IMR-90 (cell line): ENCODE measurements at regions not wholly inside any gene's neighbourhood (a gene's known extent, or its start where the extent isn't known, plus 50 kb on each side); places are given as distances from the start of the nearest gene placed in this dataset.

Experiments
- BHLHE40 ChIP-seq: fragments of 150-350 bp; IDR thresholded peaks from 2 replicates; pipeline ENCODE4 v1.6.1; 2016; ENCODE audit warnings: mild to moderate bottlenecking, low read depth, low read length
- CHD1 ChIP-seq: IDR thresholded peaks from 2 replicates; pipeline ENCODE4 v1.6.1; 2012; ENCODE audit warnings: low read depth, low read length, improper control_type of control experiment
- CTCF ChIP-seq: conservative IDR thresholded peaks from 2 replicates; pipeline ENCODE4 v1.5.1; 2012; ENCODE audit warnings: mild to moderate bottlenecking, low read depth, low read length, improper control_type of control experiment
- FOS ChIP-seq: fragments of 150-350 bp; IDR thresholded peaks from 2 replicates; pipeline ENCODE4 v1.6.1; 2016; ENCODE audit warnings: low read depth, low read length
- MXI1 ChIP-seq: IDR thresholded peaks from 2 replicates; pipeline ENCODE4 v1.6.1; 2012; ENCODE audit warnings: low read depth, mild to moderate bottlenecking, low read length, moderate library complexity, borderline replicate concordance
- NFE2L2 ChIP-seq: fragments of 150-350 bp; IDR thresholded peaks from 2 replicates; pipeline ENCODE4 v1.6.1; 2016; ENCODE audit warnings: low read depth, mild to moderate bottlenecking, low read length
- POLR2A ChIP-seq: IDR thresholded peaks from 2 replicates; pipeline ENCODE4 v1.6.1; 2012; ENCODE audit warnings: mild to moderate bottlenecking, low read depth, low read length
- RAD21 ChIP-seq: IDR thresholded peaks from 2 replicates; pipeline ENCODE4 v1.6.1; 2012; ENCODE audit warnings: low read length, improper control_type of control experiment
- RCOR1 ChIP-seq: IDR thresholded peaks from 2 replicates; pipeline ENCODE4 v1.6.1; 2012; ENCODE audit warnings: mild to moderate bottlenecking, low read length, improper control_type of control experiment; ENCODE audit not compliant: insufficient replicate concordance
- RFX5 ChIP-seq: IDR thresholded peaks from 2 replicates; pipeline ENCODE4 v1.8.0; 2012; ENCODE audit warnings: low read depth, mild to moderate bottlenecking, low read length, moderate library complexity
- SMC3 ChIP-seq: fragments of 150-350 bp; IDR thresholded peaks from 2 replicates; pipeline ENCODE4 v1.6.1; 2016; ENCODE audit warnings: low read depth, mild to moderate bottlenecking, antibody characterized with exemption, low read length, moderate library complexity
- USF2 ChIP-seq: fragments of 150-350 bp; IDR thresholded peaks from 2 replicates; pipeline ENCODE4 v1.6.1; 2017; ENCODE audit warnings: mild to moderate bottlenecking, antibody characterized with exemption, low read length, low read depth

GRCh38 chr2:34602262-34602661, 1003.2 kb upstream of the FAM98A start:
- no peak for TF ChIP-seq SMC3
- no peak for TF ChIP-seq FOS
- TF ChIP-seq RCOR1: no peak
- no peak for TF ChIP-seq CTCF
- TF ChIP-seq NFE2L2: no peak
- no peak for TF ChIP-seq RFX5
- no peak for TF ChIP-seq BHLHE40
- TF ChIP-seq POLR2A: no peak
- no peak for TF ChIP-seq RAD21
- TF ChIP-seq MXI1: no peak
- no peak for TF ChIP-seq USF2
- TF ChIP-seq CHD1: no peak
